IMR-90 (cell line): ENCODE measurements at regions not wholly inside any gene's neighbourhood (a gene's known extent, or its start where the extent isn't known, plus 50 kb on each side); places are given as distances from the start of the nearest gene placed in this dataset.
"Not testable (repeated sequence)": the region's sequence is repeated elsewhere in the genome, so short reads cannot be mapped to it uniquely, and the experiment has no call there.

Experiments
- ATAC-seq: fragments of 200-7000 bp; cut with Tn5 transposase; 2 replicates; pipeline ENCODE4 v1.9.1; 2020; ENCODE audit warnings: low read depth, mild to moderate bottlenecking, moderate library complexity
- BruUV-seq: library from RNA; stranded (reverse); fragments of 400-500 nt; replicated peaks from 2 replicates; lab custom pipeline; 2021; lab: Mats Ljungman, UMichigan
- CTCF ChIA-PET: fragments of 300-600 bp; formaldehyde crosslinking; extraction: SDS; loops from one replicate; lab custom pipeline; 2021; ENCODE audit warnings: antibody characterized with exemption; lab: Yijun Ruan, JAX
- POLR2A ChIA-PET: fragments of 300-600 bp; sonication (Branson Sonifier 250); formaldehyde crosslinking; loops from one replicate; lab custom pipeline; 2022; ENCODE audit warnings: antibody characterized with exemption; ENCODE audit not compliant: unreplicated experiment; lab: Charles Lee
- DNase-seq: peaks from one replicate; pipeline ENCODE4 v3.0.0; 2013
- H2AFZ ChIP-seq: replicated peaks from 2 replicates; pipeline ENCODE3; 2013; ENCODE audit warnings: low read length, mild to moderate bottlenecking; ENCODE audit not compliant: poor library complexity
- H2AK5ac ChIP-seq: 2 replicates; pipeline ENCODE4 v1.6.1; 2013; ENCODE audit warnings: low read depth, low read length, inconsistent platforms
- H2AK9ac ChIP-seq: replicated peaks from 2 replicates; pipeline ENCODE3; 2013; ENCODE audit warnings: mild to moderate bottlenecking, low read depth, low read length, moderate library complexity; ENCODE audit not compliant: poor library complexity
- H2BK120ac ChIP-seq: 2 replicates; pipeline ENCODE4 v1.6.1; 2013; ENCODE audit warnings: low read depth, low read length, inconsistent platforms
- H2BK15ac ChIP-seq: 3 replicates; pipeline ENCODE4 v1.6.1; 2013; ENCODE audit warnings: low read depth, low read length, inconsistent platforms
- H2BK20ac ChIP-seq: 2 replicates; pipeline ENCODE4 v1.6.1; 2013; ENCODE audit warnings: low read depth, mild to moderate bottlenecking, inconsistent platforms, low read length, moderate library complexity
- H2BK5ac ChIP-seq: 2 replicates; pipeline ENCODE4 v1.6.1; 2013; ENCODE audit warnings: mild to moderate bottlenecking, low read depth, low read length, inconsistent platforms; ENCODE audit not compliant: poor library complexity, severe bottlenecking
- H3K14ac ChIP-seq: replicated peaks from 2 replicates; pipeline ENCODE4 v1.6.1; 2013; ENCODE audit warnings: low read depth, low read length, inconsistent platforms
- H3K18ac ChIP-seq: 2 replicates; pipeline ENCODE4 v1.6.1; 2013; ENCODE audit warnings: low read depth, low read length, control low read depth
- H3K23ac ChIP-seq: 2 replicates; pipeline ENCODE4 v1.6.1; 2013; ENCODE audit warnings: low read depth, low read length, inconsistent platforms
- H3K27ac ChIP-seq: 2 replicates; pipeline ENCODE4 v1.5.1; 2013; ENCODE audit warnings: mild to moderate bottlenecking, control low read depth, low read length; ENCODE audit not compliant: insufficient read depth
- H3K27me3 ChIP-seq: 2 replicates; pipeline ENCODE4 v1.6.1; 2013; ENCODE audit warnings: low read length; ENCODE audit not compliant: control insufficient read depth, insufficient read depth
- H3K36me3 ChIP-seq: 2 replicates; pipeline ENCODE4 v1.6.1; 2013; ENCODE audit warnings: low read length, mixed read lengths; ENCODE audit not compliant: control insufficient read depth, insufficient read depth
- H3K4ac ChIP-seq: 2 replicates; pipeline ENCODE4 v1.6.1; 2013; ENCODE audit warnings: low read depth, low read length, inconsistent platforms
- H3K4me1 ChIP-seq: 2 replicates; pipeline ENCODE4 v1.6.1; 2013; ENCODE audit warnings: low read length, mixed read lengths; ENCODE audit not compliant: control insufficient read depth, insufficient read depth
- H3K4me2 ChIP-seq: 2 replicates; pipeline ENCODE4 v1.6.1; 2013; ENCODE audit warnings: low read depth, mild to moderate bottlenecking, control low read depth, low read length, moderate library complexity
- H3K4me3 ChIP-seq: 2 replicates; pipeline ENCODE4 v1.5.1; 2013; ENCODE audit warnings: low read depth, mild to moderate bottlenecking, control low read depth, low read length, moderate library complexity; ENCODE audit not compliant: insufficient read depth
- H3K56ac ChIP-seq: 2 replicates; pipeline ENCODE4 v1.6.1; 2013; ENCODE audit warnings: low read length, inconsistent platforms; ENCODE audit not compliant: insufficient read depth; ENCODE audit errors: extremely low read depth
- H3K79me1 ChIP-seq, 2 experiments: 2 replicates each; pipeline ENCODE4 v1.6.1; 2013; ENCODE audit warnings: low read length in 2 of 2, inconsistent platforms in 1 of 2, low read depth in 1 of 2
- H3K9ac ChIP-seq: 2 replicates; pipeline ENCODE4 v1.6.1; 2013; ENCODE audit warnings: low read depth, low read length, control low read depth
- H3K9me1 ChIP-seq: 2 replicates; pipeline ENCODE4 v1.6.1; 2013; ENCODE audit warnings: low read length, inconsistent platforms; ENCODE audit not compliant: insufficient read depth
- H3K9me3 ChIP-seq: 2 replicates; pipeline ENCODE4 v1.6.1; 2013; ENCODE audit warnings: low read length; ENCODE audit not compliant: control insufficient read depth, insufficient read depth
- H4K20me1 ChIP-seq: 2 replicates; pipeline ENCODE4 v1.6.1; 2013; ENCODE audit warnings: low read length, inconsistent platforms; ENCODE audit not compliant: insufficient read depth
- H4K5ac ChIP-seq: 2 replicates; pipeline ENCODE4 v1.6.1; 2013; ENCODE audit warnings: mild to moderate bottlenecking, low read depth, low read length, control low read depth
- H4K8ac ChIP-seq, 2 experiments: 2 replicates each; pipeline ENCODE4 v1.6.1; 2013; ENCODE audit warnings: low read depth in 2 of 2, low read length in 2 of 2, control low read depth in 1 of 2, inconsistent platforms in 1 of 2
- H4K91ac ChIP-seq: 2 replicates; pipeline ENCODE4 v1.6.1; 2013; ENCODE audit warnings: low read depth, low read length, inconsistent platforms; ENCODE audit not compliant: insufficient read depth
- dilution Hi-C: fragments of 300-500 bp; cut with HindIII; formaldehyde crosslinking; loops from one replicate; pipeline ENCODE4 v1.14.3; 2018; ENCODE audit warnings: low sequenced_read_pairs; ENCODE audit not compliant: unreplicated experiment
- in situ Hi-C: fragments of 300-500 bp; cut with MboI; formaldehyde crosslinking; loops from 3 replicates; pipeline ENCODE4 v1.14.3; 2019; ENCODE audit warnings: low sequenced_read_pairs, inconsistent platforms, mixed read lengths
- intact Hi-C: fragments of 100-400 bp; cut with micrococcal nuclease; formaldehyde crosslinking; loops from 2 replicates; pipeline ENCODE4 v1.10.0; 2022

DNA sequence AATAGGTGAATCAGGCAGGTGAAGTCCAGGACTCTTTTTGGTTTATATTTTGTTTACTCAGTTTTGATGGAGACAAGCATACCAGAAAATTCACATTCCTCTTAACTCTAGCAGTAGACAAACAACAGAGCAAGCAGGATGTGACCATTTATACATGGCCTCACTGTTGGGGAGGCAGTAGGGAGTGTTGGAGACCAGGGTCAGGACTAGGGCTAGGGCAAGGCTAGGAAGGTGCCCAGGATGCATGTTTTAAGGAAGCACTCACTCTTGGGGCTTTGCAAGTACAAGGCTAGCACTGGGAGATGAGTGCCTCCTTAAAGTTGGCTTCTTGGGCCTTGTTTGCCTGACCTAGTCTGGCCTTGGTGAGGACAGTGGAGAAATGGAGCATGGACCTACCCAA, 84.5 kb upstream of the PLGLB2 start:
- H2BK15ac ChIP-seq, H3K14ac ChIP-seq, H2AK5ac ChIP-seq, BruUV-seq, H4K91ac ChIP-seq, H2BK120ac ChIP-seq, H2AK9ac ChIP-seq, H2BK20ac ChIP-seq, CTCF ChIA-PET, H3K18ac ChIP-seq, H3K36me3 ChIP-seq, in situ Hi-C loops, ATAC-seq, H4K5ac ChIP-seq, H3K4ac ChIP-seq, dilution Hi-C loops, H3K9ac ChIP-seq, H3K4me1 ChIP-seq, H4K20me1 ChIP-seq, H4K8ac ChIP-seq, H3K23ac ChIP-seq, H3K9me1 ChIP-seq, H3K4me3 ChIP-seq, POLR2A ChIA-PET, H2BK5ac ChIP-seq, H3K9me3 ChIP-seq, H3K27me3 ChIP-seq, H3K56ac ChIP-seq, H2AFZ ChIP-seq, H3K4me2 ChIP-seq, H3K79me1 ChIP-seq, DNase-seq, H3K27ac ChIP-seq, intact Hi-C loops: not testable (repeated sequence)

DNA sequence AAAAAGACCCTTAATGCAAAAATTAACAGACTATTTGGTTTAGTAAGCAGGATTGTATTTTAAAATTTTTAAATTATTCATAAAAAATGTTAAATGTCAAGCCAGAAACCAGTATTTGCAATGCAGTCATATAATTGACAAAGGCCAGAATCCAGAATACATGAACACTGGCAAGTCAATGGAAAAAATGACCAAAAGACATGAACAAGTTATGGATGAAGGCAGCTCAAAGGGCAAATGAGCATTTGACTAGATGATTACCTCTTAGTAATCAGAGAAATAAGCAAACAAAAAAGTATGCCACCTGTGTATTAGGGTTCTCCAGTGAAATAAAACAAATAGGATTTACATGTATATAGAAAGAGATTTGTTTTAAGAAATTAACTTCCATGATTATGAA, 80.9 kb upstream of the PLGLB2 start:
- DNase-seq, dilution Hi-C loops, H3K4ac ChIP-seq, H3K18ac ChIP-seq, ATAC-seq, in situ Hi-C loops, H3K9me1 ChIP-seq, H4K91ac ChIP-seq, BruUV-seq, H2BK5ac ChIP-seq, H3K4me1 ChIP-seq, H2AK5ac ChIP-seq, H3K56ac ChIP-seq, H3K9me3 ChIP-seq, H3K36me3 ChIP-seq, H4K5ac ChIP-seq, H2BK15ac ChIP-seq, H3K4me2 ChIP-seq, CTCF ChIA-PET, H2BK120ac ChIP-seq, H2AFZ ChIP-seq, H3K23ac ChIP-seq, H3K27ac ChIP-seq, intact Hi-C loops, H3K4me3 ChIP-seq, H4K20me1 ChIP-seq, H3K14ac ChIP-seq, H2AK9ac ChIP-seq, H3K27me3 ChIP-seq, H4K8ac ChIP-seq, POLR2A ChIA-PET, H3K9ac ChIP-seq, H3K79me1 ChIP-seq, H2BK20ac ChIP-seq: not testable (repeated sequence)
